Activated CD4-positive, alpha-beta T cell treated with anti-CD3 and anti-CD28 coated beads for 36 hours (primary cell): ENCODE measurements at regions not wholly inside any gene's neighbourhood (a gene's known extent, or its start where the extent isn't known, plus 50 kb on each side); places are given as distances from the start of the nearest gene placed in this dataset.

Source experiments
- ATAC-seq: fragments of 200-7000 bp; cut with Tn5 transposase; one replicate; pipeline ENCODE4 v1.10.0; 2021; ENCODE audit warnings: mild to moderate bottlenecking, moderate library complexity
- CTCF ChIA-PET: fragments of 350-600 bp; sonication (Branson Sonifier 250); formaldehyde crosslinking; loops from one replicate; lab custom pipeline; 2021; ENCODE audit warnings: antibody characterized with exemption; lab: Charles Lee
- POLR2A ChIA-PET: fragments of 350-600 bp; sonication (Branson Sonifier 250); formaldehyde crosslinking; loops from one replicate; lab custom pipeline; 2021; ENCODE audit warnings: antibody characterized with exemption, inconsistent platforms; lab: Charles Lee
- DNase-seq: peaks from one replicate; pipeline ENCODE4 v3.0.0-alpha.2; 2020
- H3K27ac Mint-ChIP-seq: one replicate; pipeline ENCODE4 v1.8.0; 2021; ENCODE audit warnings: mixed read lengths
- H3K27me3 Mint-ChIP-seq: one replicate; pipeline ENCODE4 v1.8.0; 2021; ENCODE audit warnings: mixed read lengths
- H3K36me3 Mint-ChIP-seq: one replicate; pipeline ENCODE4 v1.8.0; 2021; ENCODE audit warnings: low read depth, mixed read lengths
- H3K4me1 Mint-ChIP-seq: one replicate; pipeline ENCODE4 v1.8.0; 2021; ENCODE audit warnings: mixed read lengths
- H3K4me3 Mint-ChIP-seq: one replicate; pipeline ENCODE4 v1.8.0; 2021; ENCODE audit warnings: mild to moderate bottlenecking, moderate library complexity, mixed read lengths
- H3K9me3 Mint-ChIP-seq: one replicate; pipeline ENCODE4 v1.8.0; 2021; ENCODE audit warnings: low read depth, mixed read lengths
- intact Hi-C, 2 experiments: fragments of 100-400 bp; cut with DNase I in 1 of 2; cut with micrococcal nuclease in 1 of 2; formaldehyde crosslinking; loops; one replicate each; pipeline versions ENCODE4 v1.14.2 to v1.15.1; 2022 to 2024; cut with DNase I, micrococcal nuclease

DNA sequence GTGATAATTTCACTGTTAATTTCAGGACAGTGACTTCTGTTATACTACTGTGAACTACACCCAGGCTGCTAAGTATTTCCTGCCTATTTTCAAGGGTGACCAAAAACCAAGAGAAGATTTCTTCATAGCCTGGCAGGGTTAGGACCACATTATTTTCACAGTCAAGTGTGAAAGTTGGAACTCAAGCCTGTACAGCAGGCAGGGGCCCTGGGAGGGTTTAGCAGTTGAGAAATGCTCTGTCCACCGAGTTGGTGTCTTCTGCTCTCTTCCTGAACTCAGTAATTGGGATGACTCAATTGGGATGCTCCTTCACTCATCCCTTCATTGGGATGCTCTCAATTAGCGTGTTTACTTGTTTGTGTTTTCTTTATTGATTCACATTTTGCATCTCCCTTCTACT, 347.3 kb upstream of the CDH11 start:
- intact Hi-C loops, result no loop called here
- Mint-ChIP-seq H3K4me1 (no peaks in the 10 kb centered on the region), H3K27me3 (no peaks in the 10 kb centered on the region), H3K36me3 (no peaks in the 10 kb centered on the region), H3K9me3 (peaks cover 2% of the 10 kb centered on the region), H3K4me3 (no peak overlapping the region), H3K27ac (no peak overlapping the region)
- POLR2A ChIA-PET, result no interaction called here
- ATAC-seq (no peak), DNase-seq (no peak)
- CTCF ChIA-PET, result no interaction called here

DNA sequence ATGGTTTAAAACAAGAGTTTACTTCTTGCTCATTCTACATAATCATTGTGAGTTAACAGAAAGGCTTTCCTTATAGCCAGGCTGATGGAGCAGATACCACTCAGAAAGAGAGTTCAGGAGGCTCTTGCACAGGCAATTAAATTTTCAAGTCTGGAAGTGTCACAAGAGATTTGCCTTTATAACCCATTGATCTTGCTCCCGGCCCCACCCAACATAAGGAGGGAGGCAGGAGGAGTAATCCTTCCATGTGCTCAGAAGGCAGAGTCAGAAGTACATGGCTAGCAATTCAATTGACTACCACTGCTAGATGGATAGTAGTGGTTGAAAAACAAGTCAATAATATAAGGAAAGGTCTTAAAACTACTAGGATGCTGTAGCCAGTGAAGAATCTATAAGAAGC, 346.3 kb upstream of the CDH11 start:
- peaks cover 2% of the 10 kb centered on the region for H3K9me3 Mint-ChIP-seq
- no peaks in the 10 kb centered on the region for H3K27me3 Mint-ChIP-seq
- no peaks in the 10 kb centered on the region for H3K36me3 Mint-ChIP-seq
- DNase-seq (no peak), ATAC-seq (no peak)
- H3K4me3 Mint-ChIP-seq, result no peak overlapping the region
- POLR2A ChIA-PET, result no interaction called here
- H3K4me1 Mint-ChIP-seq, result no peaks in the 10 kb centered on the region
- H3K27ac Mint-ChIP-seq, result no peak overlapping the region
- intact Hi-C loops, result no loop called here
- CTCF ChIA-PET, result no interaction called here

DNA sequence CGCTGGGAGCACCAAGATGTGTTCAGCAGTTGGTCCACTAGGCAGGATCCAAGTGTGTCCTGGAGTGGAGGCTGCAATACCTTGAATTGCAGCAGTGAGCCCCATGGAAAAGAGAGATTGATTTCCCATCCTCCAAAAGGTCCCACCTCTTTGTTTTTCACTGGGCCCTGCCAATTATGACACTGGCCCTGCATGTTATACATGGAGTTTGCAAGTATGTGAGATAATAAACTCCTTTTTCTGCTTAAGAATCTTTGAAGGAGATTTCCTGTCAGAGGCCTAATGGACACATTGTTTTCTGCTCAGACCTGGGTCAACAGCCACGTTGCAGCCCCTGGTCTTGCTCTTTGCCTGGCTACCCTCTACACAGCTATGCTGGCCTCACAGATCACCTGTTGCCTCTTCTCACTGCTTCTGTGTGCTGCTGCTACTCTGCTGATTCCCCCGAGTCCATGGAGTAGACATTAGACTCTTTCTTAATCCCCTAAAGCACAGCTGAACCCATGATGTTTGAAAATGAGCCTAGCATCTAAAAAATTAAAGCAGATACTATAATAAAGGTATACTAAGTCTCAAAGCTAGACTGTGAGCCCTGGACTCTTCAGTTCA, 341.9 kb upstream of the CDH11 start:
- CTCF ChIA-PET, result no interaction called here

DNA sequence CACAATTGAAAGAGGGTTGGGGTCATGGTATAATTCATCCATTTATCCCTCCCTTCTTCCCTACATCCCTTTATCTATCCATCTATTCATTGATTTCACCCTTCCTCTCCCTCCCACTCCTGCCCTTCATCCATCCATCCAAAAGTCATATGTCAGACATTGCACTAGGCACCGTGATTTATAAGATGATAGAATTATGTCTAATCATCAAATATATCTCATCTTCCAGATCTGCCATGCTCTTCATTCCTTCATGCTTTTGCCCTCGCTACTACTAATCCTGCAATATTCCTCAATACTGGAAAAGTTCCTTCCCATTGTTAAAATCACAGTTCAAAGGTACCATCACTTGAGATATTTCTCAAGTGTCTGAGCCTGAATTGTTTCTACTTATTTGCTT, 335.2 kb upstream of the CDH11 start:
- intact Hi-C loops, result no loop called here
- H3K4me3 Mint-ChIP-seq, result no peak overlapping the region
- H3K27me3 Mint-ChIP-seq, result no peaks in the 10 kb centered on the region
- peaks cover 2% of the 10 kb centered on the region for H3K9me3 Mint-ChIP-seq
- H3K36me3 Mint-ChIP-seq, result no peaks in the 10 kb centered on the region
- H3K4me1 Mint-ChIP-seq, result no peaks in the 10 kb centered on the region
- ChIA-PET CTCF (no interaction called here), POLR2A (no interaction called here)
- no peak for ATAC-seq
- no peak overlapping the region for H3K27ac Mint-ChIP-seq
- no peak for DNase-seq

More for the DNA sequence above, 341.9 kb upstream of the CDH11 start:
- ATAC-seq, result no peak
- H3K27me3 Mint-ChIP-seq, result no peaks in the 10 kb centered on the region
- intact Hi-C loops, result no loop called here
- H3K9me3 Mint-ChIP-seq, result peaks cover 2% of the 10 kb centered on the region
- H3K27ac Mint-ChIP-seq, result no peak overlapping the region
- no peaks in the 10 kb centered on the region for H3K4me1 Mint-ChIP-seq
- no peak for DNase-seq
- POLR2A ChIA-PET, result no interaction called here
- no peak overlapping the region for H3K4me3 Mint-ChIP-seq
- H3K36me3 Mint-ChIP-seq, result no peaks in the 10 kb centered on the region

DNA sequence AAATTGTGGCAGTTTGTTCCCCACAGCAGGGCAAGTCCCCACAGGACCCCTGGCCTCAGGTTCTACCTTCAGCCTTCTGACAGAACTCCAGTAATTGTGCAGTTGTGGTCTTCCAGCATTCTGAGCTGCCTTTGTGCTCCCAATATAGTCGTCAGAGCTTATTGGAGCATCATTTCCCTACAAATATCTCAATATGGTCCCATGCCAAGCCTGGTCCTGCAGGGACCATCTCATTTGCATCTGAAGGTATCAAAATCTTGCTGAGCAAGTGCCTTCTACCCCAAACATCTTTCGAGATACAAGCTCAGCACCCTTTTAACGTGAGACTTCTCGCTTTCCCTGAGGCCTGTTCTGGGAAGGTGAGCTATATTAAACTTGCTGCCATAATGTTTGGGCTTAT, 333.9 kb upstream of the CDH11 start:
- CTCF ChIA-PET, result interaction anchor here (0.7 kb wide), 1 partner anchor 631 kb away, joined by 4 read pairs; no protein-coding TSS in a partner anchor
- POLR2A ChIA-PET, result no interaction called here
- ATAC-seq (no peak), DNase-seq (no peak)
- H3K9me3 Mint-ChIP-seq, result peaks cover 2% of the 10 kb centered on the region
- H3K4me1 Mint-ChIP-seq, result no peaks in the 10 kb centered on the region
- intact Hi-C loops, result no loop called here
- no peaks in the 10 kb centered on the region for H3K27me3 Mint-ChIP-seq
- no peak overlapping the region for H3K27ac Mint-ChIP-seq
- H3K4me3 Mint-ChIP-seq, result no peak overlapping the region
- H3K36me3 Mint-ChIP-seq, result no peaks in the 10 kb centered on the region

DNA sequence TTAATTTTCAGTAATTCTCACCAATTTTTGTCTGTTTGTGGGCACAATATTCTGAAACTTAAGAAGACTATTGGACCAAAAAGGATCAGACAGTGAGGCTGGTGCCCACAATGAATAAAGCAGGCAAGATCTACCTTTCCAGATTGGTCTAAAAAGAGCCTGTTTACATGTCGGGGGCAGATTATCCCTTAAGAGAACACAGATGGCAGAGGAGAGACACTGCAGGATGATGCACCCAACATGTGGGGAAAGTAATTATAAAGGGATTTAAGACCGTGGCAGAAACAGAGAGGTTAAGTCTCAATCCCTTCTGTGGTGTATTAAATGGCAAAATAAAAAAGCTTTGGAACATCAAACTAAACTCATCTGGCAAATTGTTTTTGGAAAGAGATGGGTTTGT, 331.8 kb upstream of the CDH11 start:
- intact Hi-C loops, result no loop called here
- ChIA-PET CTCF (interaction anchor here (0.6 kb wide), 1 partner anchor 743 kb away, joined by 3 read pairs; no protein-coding TSS in a partner anchor), POLR2A (no interaction called here)
- peaks cover 3% of the 10 kb centered on the region for H3K9me3 Mint-ChIP-seq
- H3K27me3 Mint-ChIP-seq, result no peaks in the 10 kb centered on the region
- H3K4me3 Mint-ChIP-seq, result no peak overlapping the region
- no peaks in the 10 kb centered on the region for H3K36me3 Mint-ChIP-seq
- no peaks in the 10 kb centered on the region for H3K4me1 Mint-ChIP-seq
- ATAC-seq (no peak), DNase-seq (no peak)
- no peak overlapping the region for H3K27ac Mint-ChIP-seq

DNA sequence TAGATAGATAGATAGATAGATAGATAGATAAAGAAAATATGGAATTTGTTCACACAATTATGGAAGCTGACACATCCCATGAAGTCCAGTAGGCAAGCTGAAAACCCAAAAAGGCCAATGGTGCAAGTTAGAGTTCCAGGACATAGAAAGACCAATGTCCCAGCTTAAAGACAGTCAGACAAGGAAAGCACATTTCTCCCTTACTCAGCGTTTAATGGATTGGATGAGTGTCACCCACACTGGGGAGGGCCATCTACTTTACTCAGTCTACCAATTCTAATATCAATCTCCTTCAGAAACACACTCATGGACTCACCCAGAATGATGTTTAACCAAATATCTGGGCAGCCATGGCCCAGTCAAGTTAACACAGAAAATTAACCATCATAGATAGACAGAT, 327.7 kb upstream of the CDH11 start:
- no peaks in the 10 kb centered on the region for H3K36me3 Mint-ChIP-seq
- intact Hi-C loops, result no loop called here

DNA sequence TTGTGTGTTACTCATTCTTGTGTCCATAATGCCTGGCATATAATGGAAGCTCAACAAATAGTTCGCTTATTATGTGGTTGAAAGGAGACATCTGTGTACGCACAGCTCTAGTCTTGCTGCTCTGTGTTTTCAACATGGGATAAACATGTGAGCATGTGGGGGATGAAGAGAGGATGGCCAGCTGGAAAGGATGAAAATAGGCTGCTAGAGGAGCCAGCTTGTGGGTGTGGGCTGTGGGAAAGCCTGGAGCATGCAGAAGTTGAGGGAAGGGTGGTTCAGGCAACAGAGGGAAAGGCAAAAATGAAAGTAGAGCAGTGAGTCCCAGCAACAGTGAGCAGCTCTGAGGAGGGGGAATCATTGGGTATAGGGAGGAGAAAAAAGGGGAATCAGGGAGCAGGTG, 324.6 kb upstream of the CDH11 start:
- H3K9me3 Mint-ChIP-seq, result peaks cover 12% of the 10 kb centered on the region
- DNase-seq, result no peak
- no peak overlapping the region for H3K27ac Mint-ChIP-seq
- intact Hi-C loops, result no loop called here
- POLR2A ChIA-PET, result no interaction called here
- H3K36me3 Mint-ChIP-seq, result no peaks in the 10 kb centered on the region
- no peaks in the 10 kb centered on the region for H3K4me1 Mint-ChIP-seq
- H3K27me3 Mint-ChIP-seq, result no peaks in the 10 kb centered on the region
- H3K4me3 Mint-ChIP-seq, result no peak overlapping the region
- ATAC-seq, result no peak
- CTCF ChIA-PET, result no interaction called here

More for the DNA sequence above, 327.7 kb upstream of the CDH11 start:
- DNase-seq, result no peak
- Mint-ChIP-seq H3K27me3 (no peaks in the 10 kb centered on the region), H3K27ac (no peak overlapping the region), H3K4me3 (no peak overlapping the region), H3K4me1 (no peaks in the 10 kb centered on the region), H3K9me3 (peaks cover 12% of the 10 kb centered on the region)
- no peak for ATAC-seq
- ChIA-PET POLR2A (no interaction called here), CTCF (no interaction called here)

DNA sequence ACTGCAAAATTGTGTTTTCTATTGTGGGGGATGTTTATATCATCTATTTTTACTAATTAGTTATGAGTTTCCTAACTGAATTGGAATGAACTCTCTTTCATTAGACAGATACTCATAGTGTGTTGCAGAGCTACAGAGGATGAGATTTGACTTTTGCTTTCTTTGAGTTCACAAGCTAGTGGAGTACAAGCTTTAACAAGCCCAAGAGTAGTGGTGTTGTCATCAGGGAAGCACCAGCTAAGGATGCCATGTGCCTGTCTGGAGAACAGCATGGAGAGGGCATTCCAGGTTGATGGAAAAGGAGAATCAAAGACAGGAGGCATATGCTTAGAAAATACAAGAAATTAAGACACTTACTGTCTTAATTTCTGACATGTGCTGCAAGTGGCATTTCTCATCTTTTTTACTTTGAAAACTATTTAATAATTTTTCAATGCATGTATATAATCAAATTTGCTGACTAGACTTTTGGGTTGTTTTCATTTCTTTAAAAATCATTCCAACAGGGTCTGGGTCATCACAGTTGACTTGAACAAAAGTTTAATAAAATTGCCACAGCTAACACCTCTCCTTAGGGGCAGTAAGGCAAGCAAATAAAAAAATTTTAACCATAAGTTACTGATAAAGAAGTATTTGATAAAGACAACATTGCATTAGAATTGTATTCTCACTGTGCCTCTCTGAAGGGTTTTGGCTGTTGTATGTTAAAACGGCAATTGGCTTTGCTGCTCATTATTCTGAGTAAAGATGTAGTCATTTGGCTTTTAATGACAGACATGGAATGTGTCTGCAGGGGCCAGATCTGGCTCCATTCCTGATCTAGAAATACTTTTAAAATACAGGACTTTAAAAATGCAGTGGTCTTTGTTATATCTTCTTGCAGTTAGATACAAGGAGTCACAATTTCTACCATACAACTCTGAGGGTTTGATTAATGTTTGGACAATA, 323.7 kb upstream of the CDH11 start:
- no peak for DNase-seq
- ATAC-seq, result no peak
- H3K27ac Mint-ChIP-seq, result no peak overlapping the region
- no peaks in the 10 kb centered on the region for H3K27me3 Mint-ChIP-seq
- no peaks in the 10 kb centered on the region for H3K4me1 Mint-ChIP-seq
- no peak overlapping the region for H3K4me3 Mint-ChIP-seq
- CTCF ChIA-PET, result no interaction called here
- POLR2A ChIA-PET, result no interaction called here
- peaks cover 12% of the 10 kb centered on the region for H3K9me3 Mint-ChIP-seq
- H3K36me3 Mint-ChIP-seq, result no peaks in the 10 kb centered on the region
- intact Hi-C loops, result no loop called here

DNA sequence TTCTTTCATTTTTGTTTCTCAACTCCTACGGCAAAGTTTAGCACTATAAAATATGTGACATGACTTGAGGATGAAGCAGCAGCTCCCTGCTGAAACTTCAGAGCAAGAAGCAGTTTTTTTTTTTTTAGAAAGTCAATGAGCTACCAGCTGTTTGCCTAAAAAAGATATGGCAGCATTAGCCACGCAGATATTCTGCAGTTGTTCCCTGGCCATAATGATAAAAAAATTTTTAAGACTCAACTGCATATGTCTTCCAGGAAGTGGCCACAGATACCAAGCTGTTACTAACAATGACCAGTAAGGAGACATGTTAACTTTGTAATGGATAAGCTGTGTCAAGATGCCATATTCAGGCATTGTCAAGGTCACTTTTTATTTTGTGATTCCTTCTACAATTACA, 319.6 kb upstream of the CDH11 start:
- no peaks in the 10 kb centered on the region for H3K9me3 Mint-ChIP-seq
- no peaks in the 10 kb centered on the region for H3K36me3 Mint-ChIP-seq
- intact Hi-C loops, result no loop called here
- H3K4me3 Mint-ChIP-seq, result no peak overlapping the region
- CTCF ChIA-PET, result no interaction called here
- H3K4me1 Mint-ChIP-seq, result no peaks in the 10 kb centered on the region
- no peak for DNase-seq
- POLR2A ChIA-PET, result no interaction called here
- ATAC-seq, result no peak
- H3K27ac Mint-ChIP-seq, result no peak overlapping the region
- H3K27me3 Mint-ChIP-seq, result no peaks in the 10 kb centered on the region

DNA sequence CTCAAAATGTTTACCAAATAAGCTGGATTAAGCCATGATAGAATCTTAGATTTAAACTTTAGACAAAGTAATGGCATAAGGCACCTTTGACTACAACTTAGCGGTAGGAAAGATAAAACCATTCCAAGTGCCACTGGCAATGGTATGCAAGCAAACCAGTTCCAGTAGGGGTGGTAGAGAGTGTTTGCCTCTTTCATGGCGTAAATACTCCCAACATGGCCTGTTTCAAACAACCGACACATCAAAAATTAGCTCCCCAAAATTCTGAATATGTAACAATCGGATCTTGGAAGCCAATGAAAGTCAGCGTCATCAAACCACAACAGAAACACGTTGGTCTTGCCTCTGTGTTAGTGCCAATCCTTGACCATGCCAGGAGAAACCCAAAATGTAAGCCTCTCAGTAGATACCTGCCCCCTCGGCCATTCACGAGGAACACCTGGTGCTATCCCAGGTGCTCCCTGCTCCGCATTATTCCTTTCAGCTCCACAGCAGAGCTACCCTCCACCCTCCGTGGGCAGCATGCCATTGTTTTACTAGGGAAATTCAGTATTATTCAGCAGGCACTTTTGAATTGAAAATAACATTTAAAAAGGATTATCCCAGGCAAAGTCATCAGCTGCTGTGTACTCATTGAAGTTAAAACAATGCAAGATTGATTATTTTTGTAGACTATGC, 307.8 kb upstream of the CDH11 start:
- ChIA-PET POLR2A (no interaction called here), CTCF (no interaction called here)
- DNase-seq (no peak), ATAC-seq (no peak)
- Mint-ChIP-seq H3K9me3 (no peaks in the 10 kb centered on the region), H3K27me3 (no peaks in the 10 kb centered on the region), H3K4me1 (no peaks in the 10 kb centered on the region), H3K4me3 (no peak overlapping the region), H3K27ac (no peak overlapping the region), H3K36me3 (no peaks in the 10 kb centered on the region)
- intact Hi-C loops, result no loop called here
